ENCODE measurements at regions not wholly inside any gene's neighbourhood (a gene's known extent, or its start where the extent isn't known, plus 50 kb on each side); places are given as distances from the start of the nearest gene placed in this dataset.
"Not testable (repeated sequence)": the region's sequence is repeated elsewhere in the genome, so short reads cannot be mapped to it uniquely, and the experiment has no call there.

GRCh38 chr4:85018983-85019382 is 52.5 kb upstream of the WDFY3 start:
- in situ Hi-C loops (cut with HindIII; ENCODE audit: low sequenced_read_pairs): no loop called here

GRCh38 chr4:85019411-85019810 is 52.9 kb upstream of the WDFY3 start:
- in situ Hi-C loops (cut with HindIII; ENCODE audit: low sequenced_read_pairs): no loop called here

- in situ Hi-C loops (cut with HindIII; ENCODE audit: low sequenced_read_pairs): no loop called here
These were observed 58.2 kb upstream of the WDFY3 start for GRCh38 chr4:85024671-85025070.

GRCh38 chr4:85028910-85029309 is 62.4 kb upstream of the WDFY3 start:
- in situ Hi-C loops (cut with HindIII; ENCODE audit: low sequenced_read_pairs): no loop called here

GRCh38 chr4:85029453-85029852 is 63.0 kb upstream of the WDFY3 start:
- in situ Hi-C loops (cut with HindIII; ENCODE audit: low sequenced_read_pairs): no loop called here

- in situ Hi-C loops (cut with HindIII; ENCODE audit: low sequenced_read_pairs): no loop called here
These were observed 63.7 kb upstream of the WDFY3 start for GRCh38 chr4:85030156-85030555.

- in situ Hi-C loops (cut with HindIII; ENCODE audit: low sequenced_read_pairs): not testable (repeated sequence)
These were observed 67.3 kb upstream of the WDFY3 start for GRCh38 chr4:85033838-85034237.

- in situ Hi-C loops (cut with HindIII; ENCODE audit: low sequenced_read_pairs): no loop called here
These were observed 73.0 kb upstream of the WDFY3 start for GRCh38 chr4:85039526-85039925.

- in situ Hi-C loops (cut with HindIII; ENCODE audit: low sequenced_read_pairs): not testable (repeated sequence)
These were observed 77.5 kb upstream of the WDFY3 start for GRCh38 chr4:85043812-85044496.

- in situ Hi-C loops (cut with HindIII; ENCODE audit: low sequenced_read_pairs): no loop called here
These were observed 84.2 kb upstream of the WDFY3 start for GRCh38 chr4:85050736-85051135.

- in situ Hi-C loops (cut with HindIII; ENCODE audit: low sequenced_read_pairs): no loop called here
These were observed 85.0 kb upstream of the WDFY3 start for GRCh38 chr4:85051526-85051925.

GRCh38 chr4:85054925-85055324 is 88.4 kb upstream of the WDFY3 start:
- in situ Hi-C loops (cut with HindIII; ENCODE audit: low sequenced_read_pairs): not testable (repeated sequence)

- in situ Hi-C loops (cut with HindIII; ENCODE audit: low sequenced_read_pairs): no loop called here
These were observed 92.1 kb upstream of the WDFY3 start for GRCh38 chr4:85058551-85058950.

GRCh38 chr4:85061974-85062373 is 95.5 kb upstream of the WDFY3 start:
- in situ Hi-C loops (cut with HindIII; ENCODE audit: low sequenced_read_pairs): no loop called here

GRCh38 chr4:85062466-85062865 is 96.0 kb upstream of the WDFY3 start:
- in situ Hi-C loops (cut with HindIII; ENCODE audit: low sequenced_read_pairs): no loop called here

GRCh38 chr4:85067342-85067741 is 100.9 kb upstream of the WDFY3 start:
- in situ Hi-C loops (cut with HindIII; ENCODE audit: low sequenced_read_pairs): no loop called here

GRCh38 chr4:85078016-85078415 is 111.5 kb upstream of the WDFY3 start:
- in situ Hi-C loops (cut with HindIII; ENCODE audit: low sequenced_read_pairs): no loop called here

- in situ Hi-C loops (cut with HindIII; ENCODE audit: low sequenced_read_pairs): no loop called here
These were observed 114.7 kb upstream of the WDFY3 start for GRCh38 chr4:85081196-85081595.

GRCh38 chr4:85084371-85085094 is 118.0 kb upstream of the WDFY3 start:
- in situ Hi-C loops (cut with HindIII; ENCODE audit: low sequenced_read_pairs): no loop called here

GRCh38 chr4:85086721-85087120 is 120.2 kb upstream of the WDFY3 start:
- in situ Hi-C loops (cut with HindIII; ENCODE audit: low sequenced_read_pairs): no loop called here

- in situ Hi-C loops (cut with HindIII; ENCODE audit: low sequenced_read_pairs): no loop called here
These were observed 126.0 kb upstream of the WDFY3 start for GRCh38 chr4:85092536-85092935.

- in situ Hi-C loops (cut with HindIII; ENCODE audit: low sequenced_read_pairs): no loop called here
These were observed 126.5 kb upstream of the WDFY3 start for GRCh38 chr4:85092943-85093342.

GRCh38 chr4:85094735-85095134 is 128.2 kb upstream of the WDFY3 start:
- in situ Hi-C loops (cut with HindIII; ENCODE audit: low sequenced_read_pairs): no loop called here
